C4-2B (cell line): ENCODE measurements at regions not wholly inside any gene's neighbourhood (a gene's known extent, or its start where the extent isn't known, plus 50 kb on each side); places are given as distances from the start of the nearest gene placed in this dataset.

Source experiments
- CTCF ChIP-seq: fragments of 450-650 bp; conservative IDR thresholded peaks from 2 replicates; pipeline ENCODE4 v1.5.1; 2017; ENCODE audit warnings: mild to moderate bottlenecking
- ZFX ChIP-seq: fragments of 450-650 bp; IDR thresholded peaks from 2 replicates; pipeline ENCODE4 v1.6.1; 2017

- TF ChIP-seq CTCF (peak; percentile 45), ZFX (no peak)
Observed at GRCh38 chr22:34975721-34976120, 90.2 kb upstream of the ISX start.
